WERI-Rb-1 (cell line): ENCODE measurements at regions not wholly inside any gene's neighbourhood (a gene's known extent, or its start where the extent isn't known, plus 50 kb on each side); places are given as distances from the start of the nearest gene placed in this dataset.

Experiments used
- DNase-seq: peaks from one replicate; pipeline ENCODE4 v3.0.0-alpha.2; 2020
- H3K27ac ChIP-seq: fragments of 250-450 bp; sonication (Bioruptor Pico); 2 replicates; pipeline ENCODE4 v1.5.1; 2020; ENCODE audit warnings: mild to moderate bottlenecking, moderate library complexity
- H3K27me3 ChIP-seq: fragments of 250-450 bp; sonication (Bioruptor Pico); 2 replicates; pipeline ENCODE4 v1.5.1; 2021; ENCODE audit warnings: mild to moderate bottlenecking, low read depth, moderate library complexity; ENCODE audit not compliant: insufficient read depth, severe bottlenecking
- H3K36me3 ChIP-seq: fragments of 250-450 bp; sonication (Bioruptor Pico); 2 replicates; pipeline ENCODE4 v1.5.1; 2020; ENCODE audit warnings: mild to moderate bottlenecking, moderate library complexity
- H3K4me3 ChIP-seq: 2 replicates; pipeline ENCODE4 v1.5.1; 2011; ENCODE audit warnings: low read depth, mild to moderate bottlenecking, control low read depth, low read length
- H3K9me3 ChIP-seq: fragments of 250-450 bp; sonication (Bioruptor Pico); 2 replicates; pipeline ENCODE4 v1.5.1; 2021; ENCODE audit warnings: mild to moderate bottlenecking, moderate library complexity; ENCODE audit not compliant: severe bottlenecking
- TF ChIP-seq, protein P1 (sequence below): IDR thresholded peaks from 2 replicates; pipeline ENCODE4 v1.5.1; 2011; ENCODE audit warnings: low read depth, mild to moderate bottlenecking, control low read depth, inconsistent platforms, low read length

DNA sequence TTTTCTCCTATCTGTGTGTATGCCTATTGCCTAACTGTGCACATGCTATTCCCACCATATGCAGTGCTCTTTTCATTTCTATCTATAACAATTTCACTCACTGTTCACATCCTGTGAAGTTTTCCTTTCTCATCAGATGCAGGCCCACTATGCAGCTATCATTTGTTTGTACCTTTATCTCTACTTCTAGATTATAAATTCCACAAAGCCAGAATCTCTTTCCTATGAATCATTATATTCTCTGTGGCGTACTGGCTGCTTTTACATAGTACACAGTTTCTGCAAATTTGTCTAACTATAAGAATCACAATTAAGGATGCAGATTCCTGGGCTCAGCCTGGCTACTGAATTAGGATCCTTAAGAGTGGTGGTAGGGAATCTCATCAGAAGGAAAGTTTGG is 600.8 kb upstream of the ARRDC3 start:
- DNase-seq: no peak
- TF ChIP-seq, protein P1, sequence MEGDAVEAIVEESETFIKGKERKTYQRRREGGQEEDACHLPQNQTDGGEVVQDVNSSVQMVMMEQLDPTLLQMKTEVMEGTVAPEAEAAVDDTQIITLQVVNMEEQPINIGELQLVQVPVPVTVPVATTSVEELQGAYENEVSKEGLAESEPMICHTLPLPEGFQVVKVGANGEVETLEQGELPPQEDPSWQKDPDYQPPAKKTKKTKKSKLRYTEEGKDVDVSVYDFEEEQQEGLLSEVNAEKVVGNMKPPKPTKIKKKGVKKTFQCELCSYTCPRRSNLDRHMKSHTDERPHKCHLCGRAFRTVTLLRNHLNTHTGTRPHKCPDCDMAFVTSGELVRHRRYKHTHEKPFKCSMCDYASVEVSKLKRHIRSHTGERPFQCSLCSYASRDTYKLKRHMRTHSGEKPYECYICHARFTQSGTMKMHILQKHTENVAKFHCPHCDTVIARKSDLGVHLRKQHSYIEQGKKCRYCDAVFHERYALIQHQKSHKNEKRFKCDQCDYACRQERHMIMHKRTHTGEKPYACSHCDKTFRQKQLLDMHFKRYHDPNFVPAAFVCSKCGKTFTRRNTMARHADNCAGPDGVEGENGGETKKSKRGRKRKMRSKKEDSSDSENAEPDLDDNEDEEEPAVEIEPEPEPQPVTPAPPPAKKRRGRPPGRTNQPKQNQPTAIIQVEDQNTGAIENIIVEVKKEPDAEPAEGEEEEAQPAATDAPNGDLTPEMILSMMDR: no peak
- H3K27me3 ChIP-seq: no peaks in the 10 kb centered on the region
- no peak overlapping the region for H3K27ac ChIP-seq
- H3K9me3 ChIP-seq: no peaks in the 10 kb centered on the region
- H3K36me3 ChIP-seq: no peaks in the 10 kb centered on the region
- H3K4me3 ChIP-seq: no peak overlapping the region

- H3K9me3 ChIP-seq: no peaks in the 10 kb centered on the region
- no peak overlapping the region for H3K4me3 ChIP-seq
- no peak overlapping the region for H3K27ac ChIP-seq
- no peaks in the 10 kb centered on the region for H3K27me3 ChIP-seq
- TF ChIP-seq, protein P1: no peak
- no peaks in the 10 kb centered on the region for H3K36me3 ChIP-seq
- no peak for DNase-seq
Measured at GRCh38 chr5:91978221-91978882, 595.2 kb upstream of the ARRDC3 start.

- H3K4me3 ChIP-seq: no peak overlapping the region
- H3K36me3 ChIP-seq: no peaks in the 10 kb centered on the region
- H3K27ac ChIP-seq: no peak overlapping the region
- TF ChIP-seq, protein P1: no peak
- DNase-seq: no peak
- no peaks in the 10 kb centered on the region for H3K27me3 ChIP-seq
- no peaks in the 10 kb centered on the region for H3K9me3 ChIP-seq
Measured at GRCh38 chr5:91977579-91977978, 594.5 kb upstream of the ARRDC3 start.

DNA sequence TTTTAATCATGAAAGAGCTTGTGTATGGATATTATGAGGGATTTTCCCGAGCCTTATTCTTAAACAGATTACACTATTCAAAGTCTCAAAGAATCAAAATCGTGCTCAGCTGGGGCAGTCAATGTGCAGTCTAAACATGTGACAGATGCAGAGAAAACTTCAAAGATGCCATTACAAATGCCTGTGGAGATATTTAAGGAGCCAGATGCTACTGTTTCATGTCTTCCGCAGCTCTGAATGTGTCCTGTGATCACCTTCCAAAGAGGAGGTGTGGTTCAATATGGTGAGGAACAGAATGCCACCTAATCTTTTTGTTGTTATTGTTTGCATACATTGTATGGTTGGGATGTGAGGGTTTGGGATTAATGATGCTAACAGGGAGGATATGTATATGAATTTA is 593.3 kb upstream of the ARRDC3 start:
- no peak for DNase-seq
- no peak overlapping the region for H3K27ac ChIP-seq
- no peaks in the 10 kb centered on the region for H3K36me3 ChIP-seq
- TF ChIP-seq, protein P1: no peak
- no peaks in the 10 kb centered on the region for H3K27me3 ChIP-seq
- no peaks in the 10 kb centered on the region for H3K9me3 ChIP-seq
- no peak overlapping the region for H3K4me3 ChIP-seq

GRCh38 chr5:91963166-91963565 is 580.0 kb upstream of the ARRDC3 start:
- H3K27me3 ChIP-seq: no peaks in the 10 kb centered on the region
- no peaks in the 10 kb centered on the region for H3K9me3 ChIP-seq
- TF ChIP-seq, protein P1: no peak
- H3K4me3 ChIP-seq: no peak overlapping the region
- no peak for DNase-seq
- no peaks in the 10 kb centered on the region for H3K36me3 ChIP-seq
- no peak overlapping the region for H3K27ac ChIP-seq

GRCh38 chr5:91957666-91958065 is 574.5 kb upstream of the ARRDC3 start:
- Histone ChIP-seq H3K9me3 (no peaks in the 10 kb centered on the region), H3K36me3 (no peaks in the 10 kb centered on the region), H3K4me3 (no peak overlapping the region), H3K27ac (no peak overlapping the region), H3K27me3 (no peaks in the 10 kb centered on the region)
- TF ChIP-seq, protein P1: no peak
- DNase-seq: no peak
